ENCODE measurements at regions not wholly inside any gene's neighbourhood (a gene's known extent, or its start where the extent isn't known, plus 50 kb on each side); places are given as distances from the start of the nearest gene placed in this dataset.

DNA sequence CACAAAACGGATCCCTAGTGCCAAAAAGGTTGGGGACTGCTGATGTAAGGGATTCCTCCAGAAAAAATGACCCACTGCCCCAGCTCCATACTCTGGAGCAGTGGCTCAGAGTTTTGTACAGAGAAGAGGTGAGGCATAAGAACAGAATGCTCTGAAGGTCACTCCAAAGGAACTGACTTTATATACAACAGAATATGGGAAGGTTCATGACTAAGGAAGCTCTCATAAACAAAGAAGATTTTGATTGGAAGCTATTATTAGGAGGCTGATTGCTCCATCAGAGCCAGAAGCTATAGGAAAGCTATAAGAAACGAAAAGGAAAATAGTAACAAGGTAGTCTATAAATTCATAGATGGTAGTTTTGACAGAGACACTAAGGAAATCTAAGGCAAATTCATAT lies 203.1 kb downstream of the SLC7A11 start:
- TF ChIP-seq CTCF (IDR thresholded peaks at IDR 0.05; ENCODE audit: borderline replicate concordance, extremely low read depth, low read length, poor library complexity, severe bottlenecking), result no peak
- TF ChIP-seq EZH2 (IDR thresholded peaks at IDR 0.05; ENCODE audit: borderline replicate concordance, low read depth, low read length, severe bottlenecking), result no peak
